ENCODE measurements at regions not wholly inside any gene's neighbourhood (a gene's known extent, or its start where the extent isn't known, plus 50 kb on each side); places are given as distances from the start of the nearest gene placed in this dataset.

DNA sequence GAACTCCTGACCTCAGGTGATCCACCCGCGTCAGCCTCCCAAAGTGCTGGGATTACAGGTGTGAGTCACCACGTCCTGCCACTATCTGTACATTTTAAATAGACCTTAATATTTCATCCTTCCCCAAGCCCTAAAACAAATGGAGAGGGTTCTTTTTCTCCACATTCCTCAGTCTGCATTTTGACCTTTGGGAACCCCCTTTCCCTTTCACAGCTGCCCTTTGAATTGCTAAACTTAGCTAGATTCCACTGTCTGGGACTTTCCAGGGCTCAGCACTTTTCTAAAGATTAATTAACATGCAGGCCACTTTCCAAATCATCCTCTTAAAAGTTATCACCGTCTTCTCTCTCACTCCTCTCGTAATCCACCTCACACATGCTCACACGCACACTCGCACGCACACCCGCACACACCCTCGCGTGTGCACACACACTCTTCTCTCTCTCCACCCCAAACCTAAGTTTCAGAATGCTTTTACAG, 124.2 kb downstream of the TMCO5A start:
- Histone ChIP-seq H3K4me1 (peaks cover 5% of the 10 kb centered on the region), H3K27me3 (no peaks in the 10 kb centered on the region), H3K4me3 (no peak overlapping the region), H3K9me3 (no peaks in the 10 kb centered on the region), H3K36me3 (no peaks in the 10 kb centered on the region), H3K27ac (no peak overlapping the region)
- no peak for TF ChIP-seq POLR2AphosphoS5 (IDR thresholded peaks at IDR 0.05)
- TF ChIP-seq EP300 (IDR thresholded peaks at IDR 0.05) = no peak
- TF ChIP-seq POLR2A (IDR thresholded peaks at IDR 0.05) = no peak
- TF ChIP-seq, protein P1, sequence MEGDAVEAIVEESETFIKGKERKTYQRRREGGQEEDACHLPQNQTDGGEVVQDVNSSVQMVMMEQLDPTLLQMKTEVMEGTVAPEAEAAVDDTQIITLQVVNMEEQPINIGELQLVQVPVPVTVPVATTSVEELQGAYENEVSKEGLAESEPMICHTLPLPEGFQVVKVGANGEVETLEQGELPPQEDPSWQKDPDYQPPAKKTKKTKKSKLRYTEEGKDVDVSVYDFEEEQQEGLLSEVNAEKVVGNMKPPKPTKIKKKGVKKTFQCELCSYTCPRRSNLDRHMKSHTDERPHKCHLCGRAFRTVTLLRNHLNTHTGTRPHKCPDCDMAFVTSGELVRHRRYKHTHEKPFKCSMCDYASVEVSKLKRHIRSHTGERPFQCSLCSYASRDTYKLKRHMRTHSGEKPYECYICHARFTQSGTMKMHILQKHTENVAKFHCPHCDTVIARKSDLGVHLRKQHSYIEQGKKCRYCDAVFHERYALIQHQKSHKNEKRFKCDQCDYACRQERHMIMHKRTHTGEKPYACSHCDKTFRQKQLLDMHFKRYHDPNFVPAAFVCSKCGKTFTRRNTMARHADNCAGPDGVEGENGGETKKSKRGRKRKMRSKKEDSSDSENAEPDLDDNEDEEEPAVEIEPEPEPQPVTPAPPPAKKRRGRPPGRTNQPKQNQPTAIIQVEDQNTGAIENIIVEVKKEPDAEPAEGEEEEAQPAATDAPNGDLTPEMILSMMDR (IDR thresholded peaks at IDR 0.05) = no peak
- WGBS = 55% methylated on average over 11 of the region's 11 CpGs
- DNase-seq (ENCODE audit: low spot score in 2 of 2) = no peak

DNA sequence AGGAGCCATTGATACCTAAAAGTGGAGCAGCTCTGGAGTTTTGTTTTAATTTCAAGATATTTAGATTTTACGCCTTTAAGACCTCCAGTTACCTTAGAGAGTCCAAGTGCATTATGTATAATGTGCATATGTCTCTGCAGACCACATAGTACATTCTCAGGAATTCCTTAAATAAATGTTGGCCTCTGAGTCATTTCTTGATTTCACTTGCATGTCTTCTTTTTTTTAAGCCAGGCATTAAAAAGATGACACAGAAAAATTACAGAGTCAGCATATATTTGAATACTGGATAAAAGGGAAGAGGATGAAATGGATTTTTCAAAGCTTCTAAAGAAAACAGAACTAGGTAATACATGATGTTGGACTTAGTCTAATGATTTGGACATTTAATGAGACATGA, 125.2 kb downstream of the TMCO5A start:
- Histone ChIP-seq H3K27ac (no peak overlapping the region), H3K9me3 (no peaks in the 10 kb centered on the region), H3K4me3 (no peak overlapping the region), H3K4me1 (peaks cover 5% of the 10 kb centered on the region), H3K36me3 (no peaks in the 10 kb centered on the region), H3K27me3 (no peaks in the 10 kb centered on the region)
- TF ChIP-seq POLR2AphosphoS5 (IDR thresholded peaks at IDR 0.05) = no peak
- no peak for TF ChIP-seq EP300 (IDR thresholded peaks at IDR 0.05)
- TF ChIP-seq POLR2A (IDR thresholded peaks at IDR 0.05) = no peak
- TF ChIP-seq, protein P1 (IDR thresholded peaks at IDR 0.05) = no peak
- no peak for DNase-seq (ENCODE audit: low spot score in 2 of 2)
- WGBS = 97% methylated on average over 1 of the region's 1 CpG

DNA sequence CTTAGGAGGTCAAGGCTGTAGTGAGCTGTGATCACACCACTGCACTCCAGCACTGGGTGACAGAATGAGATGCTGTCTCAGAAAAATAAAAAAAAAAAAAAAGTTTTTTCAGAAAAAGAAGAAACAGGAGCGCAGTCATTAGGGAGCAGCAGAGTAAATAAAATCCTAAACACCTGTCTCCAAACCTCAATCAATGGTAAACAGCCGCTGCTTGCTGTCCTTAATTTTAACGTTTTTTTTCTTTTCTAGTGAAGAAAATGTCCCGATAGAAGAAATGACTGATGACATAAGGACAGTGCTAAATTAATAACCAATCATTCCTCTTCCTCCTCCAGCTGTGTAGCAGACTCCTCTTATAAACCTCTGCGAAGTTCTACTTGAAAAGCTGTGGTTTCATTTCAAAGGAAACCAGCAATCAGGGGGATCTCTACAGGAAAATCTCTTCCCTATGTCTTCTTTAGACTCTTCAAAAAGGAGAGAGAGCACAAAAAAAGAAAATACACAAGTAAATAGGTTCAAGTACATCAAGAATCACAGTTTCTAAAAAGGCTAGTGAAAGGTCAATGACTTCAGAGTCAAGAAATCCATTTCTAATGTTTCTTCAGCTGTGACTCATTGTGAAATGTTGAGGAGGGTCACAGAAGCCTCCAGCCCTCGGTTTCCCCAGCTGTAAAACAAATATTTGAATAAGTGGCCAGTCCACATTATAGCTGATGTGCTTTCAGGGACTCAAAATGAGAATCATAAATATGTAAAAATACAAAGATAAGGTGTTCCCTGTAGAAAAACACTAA, 127.6 kb downstream of the TMCO5A start:
- H3K27ac ChIP-seq = no peak overlapping the region
- no peak overlapping the region for H3K4me3 ChIP-seq
- no peaks in the 10 kb centered on the region for H3K27me3 ChIP-seq
- no peaks in the 10 kb centered on the region for H3K9me3 ChIP-seq
- 67% methylated on average over 6 of the region's 6 CpGs for WGBS
- H3K4me1 ChIP-seq = peaks cover 5% of the 10 kb centered on the region
- H3K36me3 ChIP-seq = no peaks in the 10 kb centered on the region
- no peak for DNase-seq (ENCODE audit: low spot score in 2 of 2)
- TF ChIP-seq POLR2AphosphoS5 (IDR thresholded peaks at IDR 0.05) = no peak
- no peak for TF ChIP-seq POLR2A (IDR thresholded peaks at IDR 0.05)
- TF ChIP-seq EP300 (IDR thresholded peaks at IDR 0.05) = no peak

DNA sequence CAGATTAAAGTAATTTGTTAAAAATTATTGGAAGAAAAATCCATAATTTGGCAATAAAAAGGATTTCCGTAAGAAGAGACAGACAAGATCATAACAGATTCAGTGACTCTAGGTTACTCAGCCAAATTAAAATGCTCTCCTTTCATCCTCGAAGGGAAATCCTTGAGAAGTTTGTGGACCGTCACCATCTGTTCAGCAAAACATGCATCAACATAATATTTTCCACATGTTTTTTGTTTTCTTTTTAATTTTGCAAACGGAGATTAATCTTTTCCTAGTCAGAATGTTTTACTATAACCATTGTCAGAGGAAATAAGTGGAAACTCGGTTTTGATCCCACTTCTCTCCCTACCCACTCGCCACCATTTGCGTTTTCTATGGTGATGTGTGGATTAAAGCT, 128.3 kb downstream of the TMCO5A start:
- Histone ChIP-seq H3K4me3 (no peak overlapping the region), H3K27ac (no peak overlapping the region), H3K9me3 (no peaks in the 10 kb centered on the region), H3K4me1 (peaks cover 5% of the 10 kb centered on the region), H3K36me3 (no peaks in the 10 kb centered on the region), H3K27me3 (no peaks in the 10 kb centered on the region)
- TF ChIP-seq POLR2AphosphoS5 (IDR thresholded peaks at IDR 0.05) = no peak
- TF ChIP-seq, protein P1 (IDR thresholded peaks at IDR 0.05) = no peak
- TF ChIP-seq POLR2A (IDR thresholded peaks at IDR 0.05) = no peak
- no peak for TF ChIP-seq EP300 (IDR thresholded peaks at IDR 0.05)
- 62% methylated on average over 7 of the region's 7 CpGs for WGBS
- no peak for DNase-seq (ENCODE audit: low spot score in 2 of 2)

DNA sequence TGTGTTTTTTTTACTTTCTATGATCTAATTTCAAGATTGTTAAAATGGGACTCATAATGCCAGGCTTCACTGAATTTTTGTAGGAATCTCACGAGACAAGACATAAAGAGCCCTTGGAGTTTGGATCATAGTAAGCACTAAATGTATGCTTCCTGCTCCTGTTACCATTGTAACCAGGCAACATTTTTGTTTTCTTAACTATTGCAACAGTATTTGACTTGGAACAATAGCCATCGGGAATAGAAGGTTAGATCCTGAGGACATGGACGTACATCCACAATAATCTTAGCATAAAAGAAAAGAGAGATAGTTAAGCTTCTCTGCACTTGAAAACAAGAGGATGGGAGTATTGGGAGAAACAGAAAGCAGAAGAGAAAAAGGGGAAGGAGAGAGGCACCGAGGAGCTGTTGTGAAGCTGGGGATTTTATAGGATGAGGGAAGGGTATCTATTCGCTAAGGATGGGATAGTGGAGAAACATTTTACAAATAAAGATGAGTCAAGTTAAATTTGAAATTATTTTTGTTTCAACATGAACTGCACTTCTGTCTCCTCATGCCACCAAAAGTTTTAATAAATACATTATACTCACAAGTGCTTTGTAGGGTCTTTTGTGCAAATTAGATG, 131.4 kb downstream of the TMCO5A start:
- no peaks in the 10 kb centered on the region for H3K9me3 ChIP-seq
- DNase-seq (ENCODE audit: low spot score in 2 of 2) = no peak
- no peaks in the 10 kb centered on the region for H3K36me3 ChIP-seq
- TF ChIP-seq POLR2A (IDR thresholded peaks at IDR 0.05) (no peak), EP300 (IDR thresholded peaks at IDR 0.05) (no peak), POLR2AphosphoS5 (IDR thresholded peaks at IDR 0.05) (no peak)
- TF ChIP-seq, protein P1 (IDR thresholded peaks at IDR 0.05) = no peak
- no peak overlapping the region for H3K27ac ChIP-seq
- no peak overlapping the region for H3K4me3 ChIP-seq
- no peaks in the 10 kb centered on the region for H3K27me3 ChIP-seq
- peaks cover 31% of the 10 kb centered on the region for H3K4me1 ChIP-seq
- 74% methylated on average over 5 of the region's 5 CpGs for WGBS

Measured in suprapubic skin (tissue), 4 donors.